ENCODE measurements at regions not wholly inside any gene's neighbourhood (a gene's known extent, or its start where the extent isn't known, plus 50 kb on each side); places are given as distances from the start of the nearest gene placed in this dataset.

- in situ Hi-C loops (cut with MboI; ENCODE audit: low sequenced_read_pairs, unreplicated experiment), result no loop called here
- no peak for TF ChIP-seq CTCF (IDR thresholded peaks at IDR 0.05; ENCODE audit: borderline replicate concordance, control extremely low read depth, extremely low read depth, insufficient read depth, missing control alignments)
- DNase-seq (ENCODE audit: low spot score), result no peak
Measured at GRCh38 chr21:18488252-18488651, 84.7 kb upstream of the TMPRSS15 start.

GRCh38 chr21:18493422-18493821 lies 89.8 kb upstream of the TMPRSS15 start:
- in situ Hi-C loops (cut with MboI; ENCODE audit: low sequenced_read_pairs, unreplicated experiment), result no loop called here
- no peak for DNase-seq (ENCODE audit: low spot score)
- no peak for TF ChIP-seq CTCF (IDR thresholded peaks at IDR 0.05; ENCODE audit: borderline replicate concordance, control extremely low read depth, extremely low read depth, insufficient read depth, missing control alignments)

GRCh38 chr21:18495523-18495922 lies 91.9 kb upstream of the TMPRSS15 start:
- no peak for TF ChIP-seq CTCF (IDR thresholded peaks at IDR 0.05; ENCODE audit: borderline replicate concordance, control extremely low read depth, extremely low read depth, insufficient read depth, missing control alignments)
- in situ Hi-C loops (cut with MboI; ENCODE audit: low sequenced_read_pairs, unreplicated experiment), result no loop called here
- no peak for DNase-seq (ENCODE audit: low spot score)

GRCh38 chr21:18498431-18498830 lies 94.8 kb upstream of the TMPRSS15 start:
- TF ChIP-seq CTCF (IDR thresholded peaks at IDR 0.05; ENCODE audit: borderline replicate concordance, control extremely low read depth, extremely low read depth, insufficient read depth, missing control alignments), result no peak
- no peak for DNase-seq (ENCODE audit: low spot score)
- in situ Hi-C loops (cut with MboI; ENCODE audit: low sequenced_read_pairs, unreplicated experiment), result no loop called here

GRCh38 chr21:18499761-18500376 lies 96.3 kb upstream of the TMPRSS15 start:
- in situ Hi-C loops (cut with MboI; ENCODE audit: low sequenced_read_pairs, unreplicated experiment), result no loop called here
- TF ChIP-seq CTCF (IDR thresholded peaks at IDR 0.05; ENCODE audit: borderline replicate concordance, control extremely low read depth, extremely low read depth, insufficient read depth, missing control alignments), result peak; percentile 43
- no peak for DNase-seq (ENCODE audit: low spot score)

GRCh38 chr21:18518054-18518481 lies 114.5 kb upstream of the TMPRSS15 start:
- DNase-seq (ENCODE audit: low spot score), result no peak
- in situ Hi-C loops (cut with MboI; ENCODE audit: low sequenced_read_pairs, unreplicated experiment), result no loop called here
- TF ChIP-seq CTCF (IDR thresholded peaks at IDR 0.05; ENCODE audit: borderline replicate concordance, control extremely low read depth, extremely low read depth, insufficient read depth, missing control alignments), result no peak
